ENCODE measurements at regions not wholly inside any gene's neighbourhood (a gene's known extent, or its start where the extent isn't known, plus 50 kb on each side); places are given as distances from the start of the nearest gene placed in this dataset.

DNA sequence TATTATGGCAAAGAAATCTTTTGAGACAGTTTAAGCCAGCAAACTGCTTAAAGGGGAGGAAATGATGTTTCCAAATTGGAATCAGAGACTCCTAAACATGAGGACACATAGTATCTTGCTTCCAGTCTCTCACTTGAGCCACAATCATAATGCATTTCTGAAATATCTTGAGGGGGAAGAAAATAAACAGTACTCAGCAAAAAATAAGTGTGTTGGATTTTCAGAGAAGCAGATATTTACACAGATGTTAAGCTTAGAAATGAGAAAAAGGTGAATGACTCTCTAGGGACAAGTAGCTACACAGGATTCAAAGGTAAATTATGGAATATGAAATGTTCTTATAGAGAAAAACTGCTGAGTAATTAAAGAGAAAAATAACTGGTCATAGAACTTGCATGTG, 1583.6 kb downstream of the CDH8 start:
- TF ChIP-seq POLR2A (IDR thresholded peaks at IDR 0.05) (no peak), POLR2AphosphoS5 (IDR thresholded peaks at IDR 0.05) (no peak)
- TF ChIP-seq, protein P1, sequence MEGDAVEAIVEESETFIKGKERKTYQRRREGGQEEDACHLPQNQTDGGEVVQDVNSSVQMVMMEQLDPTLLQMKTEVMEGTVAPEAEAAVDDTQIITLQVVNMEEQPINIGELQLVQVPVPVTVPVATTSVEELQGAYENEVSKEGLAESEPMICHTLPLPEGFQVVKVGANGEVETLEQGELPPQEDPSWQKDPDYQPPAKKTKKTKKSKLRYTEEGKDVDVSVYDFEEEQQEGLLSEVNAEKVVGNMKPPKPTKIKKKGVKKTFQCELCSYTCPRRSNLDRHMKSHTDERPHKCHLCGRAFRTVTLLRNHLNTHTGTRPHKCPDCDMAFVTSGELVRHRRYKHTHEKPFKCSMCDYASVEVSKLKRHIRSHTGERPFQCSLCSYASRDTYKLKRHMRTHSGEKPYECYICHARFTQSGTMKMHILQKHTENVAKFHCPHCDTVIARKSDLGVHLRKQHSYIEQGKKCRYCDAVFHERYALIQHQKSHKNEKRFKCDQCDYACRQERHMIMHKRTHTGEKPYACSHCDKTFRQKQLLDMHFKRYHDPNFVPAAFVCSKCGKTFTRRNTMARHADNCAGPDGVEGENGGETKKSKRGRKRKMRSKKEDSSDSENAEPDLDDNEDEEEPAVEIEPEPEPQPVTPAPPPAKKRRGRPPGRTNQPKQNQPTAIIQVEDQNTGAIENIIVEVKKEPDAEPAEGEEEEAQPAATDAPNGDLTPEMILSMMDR (IDR thresholded peaks at IDR 0.05) = no peak

Data from stomach (tissue), 4 donors.